SK-N-SH treated with all-trans-retinoic acid at 6 μM for 48 hours (cell line): ENCODE measurements at regions not wholly inside any gene's neighbourhood (a gene's known extent, or its start where the extent isn't known, plus 50 kb on each side); places are given as distances from the start of the nearest gene placed in this dataset.

Experiments
- CSDC2 ChIP-seq: fragments of 250-450 bp; sonication (Bioruptor Pico); IDR thresholded peaks from 2 replicates; pipeline ENCODE4 v1.5.0; 2020; ENCODE audit warnings: mild to moderate bottlenecking, moderate library complexity
- CSRNP3 ChIP-seq: fragments of 250-450 bp; sonication (Bioruptor Pico); IDR thresholded peaks from 2 replicates; pipeline ENCODE4 v1.5.1; 2021; ENCODE audit warnings: mild to moderate bottlenecking, moderate library complexity
- SNAI2 ChIP-seq: fragments of 250-450 bp; sonication (Bioruptor Pico); IDR thresholded peaks from 2 replicates; pipeline ENCODE4 v1.5.0; 2020; ENCODE audit warnings: mild to moderate bottlenecking, moderate library complexity
- ZFP3 ChIP-seq: fragments of 250-450 bp; sonication (Bioruptor Pico); IDR thresholded peaks from 2 replicates; pipeline ENCODE4 v1.5.0; 2020; ENCODE audit warnings: mild to moderate bottlenecking, moderate library complexity
- ZNF8 ChIP-seq: fragments of 450-650 bp; formaldehyde crosslinking; IDR thresholded peaks from 2 replicates; pipeline ENCODE4 v1.5.0; 2020; ENCODE audit warnings: mild to moderate bottlenecking, moderate library complexity
- TF ChIP-seq, protein P1 (sequence below): fragments of 250-450 bp; sonication (Bioruptor Pico); IDR thresholded peaks from 2 replicates; pipeline ENCODE4 v1.8.0; 2021; ENCODE audit warnings: low read depth, mild to moderate bottlenecking, moderate library complexity, borderline replicate concordance
- TF ChIP-seq, protein P2 (sequence below): fragments of 250-450 bp; sonication (Bioruptor Pico); IDR thresholded peaks from 2 replicates; pipeline ENCODE4 v1.5.1; 2020; ENCODE audit warnings: low read depth, mild to moderate bottlenecking, moderate library complexity
- TF ChIP-seq, protein P3 (sequence below): fragments of 250-450 bp; sonication (Bioruptor Pico); IDR thresholded peaks from 2 replicates; pipeline ENCODE4 v1.8.0; 2020; ENCODE audit warnings: mild to moderate bottlenecking, moderate library complexity, borderline replicate concordance

DNA sequence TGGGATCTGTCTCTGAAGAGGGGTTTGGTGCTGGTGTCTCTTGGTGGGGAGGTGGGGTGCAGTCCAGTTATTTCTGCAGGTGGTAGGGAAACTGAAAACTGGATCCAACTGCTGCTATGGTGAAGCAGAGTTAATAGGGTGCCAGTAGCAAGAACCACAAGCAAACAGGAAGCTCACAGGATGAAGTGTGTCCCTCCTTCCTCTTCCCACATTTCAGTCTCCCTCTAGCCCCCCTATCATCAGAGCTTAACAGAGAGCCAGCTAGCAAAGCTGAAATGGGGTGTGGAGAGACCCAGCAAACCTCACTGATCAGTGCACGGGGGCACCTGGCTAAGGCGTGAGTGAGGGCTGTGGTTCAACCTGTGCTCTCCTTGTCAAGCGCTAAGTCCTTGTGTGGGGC, 69.1 kb upstream of the C12orf71 start:
- TF ChIP-seq CSRNP3 (CRISPR knock-in tag) (no peak), SNAI2 (no peak), CSDC2 (CRISPR knock-in tag) (no peak), ZFP3 (CRISPR knock-in tag) (no peak), ZNF8 (CRISPR knock-in tag) (no peak)
- TF ChIP-seq, protein P1, sequence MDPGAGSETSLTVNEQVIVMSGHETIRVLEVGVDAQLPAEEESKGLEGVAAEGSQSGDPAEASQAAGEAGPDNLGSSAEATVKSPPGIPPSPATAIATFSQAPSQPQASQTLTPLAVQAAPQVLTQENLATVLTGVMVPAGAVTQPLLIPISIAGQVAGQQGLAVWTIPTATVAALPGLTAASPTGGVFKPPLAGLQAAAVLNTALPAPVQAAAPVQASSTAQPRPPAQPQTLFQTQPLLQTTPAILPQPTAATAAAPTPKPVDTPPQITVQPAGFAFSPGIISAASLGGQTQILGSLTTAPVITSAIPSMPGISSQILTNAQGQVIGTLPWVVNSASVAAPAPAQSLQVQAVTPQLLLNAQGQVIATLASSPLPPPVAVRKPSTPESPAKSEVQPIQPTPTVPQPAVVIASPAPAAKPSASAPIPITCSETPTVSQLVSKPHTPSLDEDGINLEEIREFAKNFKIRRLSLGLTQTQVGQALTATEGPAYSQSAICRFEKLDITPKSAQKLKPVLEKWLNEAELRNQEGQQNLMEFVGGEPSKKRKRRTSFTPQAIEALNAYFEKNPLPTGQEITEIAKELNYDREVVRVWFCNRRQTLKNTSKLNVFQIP (CRISPR knock-in tag): no peak
- TF ChIP-seq, protein P2, sequence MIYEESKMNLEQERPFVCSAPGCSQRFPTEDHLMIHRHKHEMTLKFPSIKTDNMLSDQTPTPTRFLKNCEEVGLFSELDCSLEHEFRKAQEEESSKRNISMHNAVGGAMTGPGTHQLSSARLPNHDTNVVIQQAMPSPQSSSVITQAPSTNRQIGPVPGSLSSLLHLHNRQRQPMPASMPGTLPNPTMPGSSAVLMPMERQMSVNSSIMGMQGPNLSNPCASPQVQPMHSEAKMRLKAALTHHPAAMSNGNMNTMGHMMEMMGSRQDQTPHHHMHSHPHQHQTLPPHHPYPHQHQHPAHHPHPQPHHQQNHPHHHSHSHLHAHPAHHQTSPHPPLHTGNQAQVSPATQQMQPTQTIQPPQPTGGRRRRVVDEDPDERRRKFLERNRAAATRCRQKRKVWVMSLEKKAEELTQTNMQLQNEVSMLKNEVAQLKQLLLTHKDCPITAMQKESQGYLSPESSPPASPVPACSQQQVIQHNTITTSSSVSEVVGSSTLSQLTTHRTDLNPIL (CRISPR knock-in tag): no peak
- TF ChIP-seq, protein P3, sequence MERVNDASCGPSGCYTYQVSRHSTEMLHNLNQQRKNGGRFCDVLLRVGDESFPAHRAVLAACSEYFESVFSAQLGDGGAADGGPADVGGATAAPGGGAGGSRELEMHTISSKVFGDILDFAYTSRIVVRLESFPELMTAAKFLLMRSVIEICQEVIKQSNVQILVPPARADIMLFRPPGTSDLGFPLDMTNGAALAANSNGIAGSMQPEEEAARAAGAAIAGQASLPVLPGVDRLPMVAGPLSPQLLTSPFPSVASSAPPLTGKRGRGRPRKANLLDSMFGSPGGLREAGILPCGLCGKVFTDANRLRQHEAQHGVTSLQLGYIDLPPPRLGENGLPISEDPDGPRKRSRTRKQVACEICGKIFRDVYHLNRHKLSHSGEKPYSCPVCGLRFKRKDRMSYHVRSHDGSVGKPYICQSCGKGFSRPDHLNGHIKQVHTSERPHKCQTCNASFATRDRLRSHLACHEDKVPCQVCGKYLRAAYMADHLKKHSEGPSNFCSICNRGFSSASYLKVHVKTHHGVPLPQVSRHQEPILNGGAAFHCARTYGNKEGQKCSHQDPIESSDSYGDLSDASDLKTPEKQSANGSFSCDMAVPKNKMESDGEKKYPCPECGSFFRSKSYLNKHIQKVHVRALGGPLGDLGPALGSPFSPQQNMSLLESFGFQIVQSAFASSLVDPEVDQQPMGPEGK: no peak
